Stimulated activated CD4-positive, alpha-beta T cell treated with anti-CD3 and anti-CD28 coated beads, TNF-alpha, amount 100 ng/mL, for 1 hour (primary cell): ENCODE measurements at regions not wholly inside any gene's neighbourhood (a gene's known extent, or its start where the extent isn't known, plus 50 kb on each side); places are given as distances from the start of the nearest gene placed in this dataset.
"Not testable (repeated sequence)": the region's sequence is repeated elsewhere in the genome, so short reads cannot be mapped to it uniquely, and the experiment has no call there.

Source experiments
- DNase-seq, 3 donors: peaks; one replicate each; pipeline ENCODE4 v3.0.0-alpha.2; 2020; ENCODE audit warnings: low read depth in 3 of 3, low spot score in 1 of 3

DNA sequence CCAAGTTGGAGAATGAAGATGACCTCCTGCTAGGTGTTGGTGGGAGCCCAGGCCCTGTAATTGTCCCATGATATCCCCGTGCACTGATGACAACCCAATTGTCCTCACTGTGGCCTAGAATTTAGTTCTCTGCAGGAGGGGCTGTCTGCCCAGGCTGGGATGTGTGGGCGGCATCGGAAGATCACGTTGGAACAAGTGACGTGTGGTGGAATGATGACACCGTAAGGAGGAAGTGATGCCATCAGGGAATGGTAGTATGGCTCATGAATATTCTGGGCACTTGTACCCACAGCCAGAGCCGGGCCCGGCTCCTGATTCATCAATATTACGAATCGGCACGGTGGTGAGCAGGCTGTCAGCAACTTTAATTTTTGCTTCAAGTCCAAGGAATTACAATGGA lies 111.6 kb downstream of the MIAT start:
- no peak for DNase-seq

DNA sequence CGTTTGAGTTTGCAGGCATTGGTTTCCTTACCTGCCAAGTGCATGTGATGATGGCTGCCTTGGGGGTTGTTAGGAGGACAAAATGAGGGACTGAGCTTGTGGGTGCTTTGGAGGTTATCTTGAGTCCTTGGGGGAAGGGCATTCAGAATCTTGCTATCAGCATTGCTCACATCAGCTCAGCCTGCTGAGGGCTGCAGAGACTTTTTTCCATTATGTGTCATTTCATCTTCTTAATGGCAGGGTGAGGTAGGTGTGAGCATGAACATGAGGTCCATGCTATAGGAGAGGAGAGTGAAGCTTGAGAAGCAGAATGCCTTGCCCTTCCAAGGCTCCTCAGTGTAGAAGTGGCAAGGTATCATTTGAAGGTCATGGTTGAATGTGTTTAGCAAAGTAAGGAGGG lies 112.3 kb downstream of the MIAT start:
- no peak for DNase-seq

DNA sequence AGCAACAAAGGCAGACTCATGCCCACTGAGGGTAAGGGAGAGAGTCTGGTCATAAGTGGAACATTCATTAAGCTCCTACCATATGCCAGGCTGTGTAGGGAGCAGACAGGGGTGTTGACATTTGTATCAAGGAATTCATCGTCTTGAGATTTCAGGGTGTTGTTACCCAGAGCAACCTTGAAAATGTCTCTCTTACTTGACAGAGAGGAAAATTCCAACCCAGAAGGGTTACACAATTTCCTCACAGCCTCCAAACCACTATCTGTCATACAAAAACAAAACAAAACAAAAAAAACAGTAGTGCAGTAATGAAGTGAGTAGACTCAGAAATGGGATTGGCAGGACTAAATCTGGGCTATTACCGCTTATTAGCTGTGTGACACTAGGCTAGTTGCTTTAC lies 113.2 kb downstream of the MIAT start:
- DNase-seq = no peak

DNA sequence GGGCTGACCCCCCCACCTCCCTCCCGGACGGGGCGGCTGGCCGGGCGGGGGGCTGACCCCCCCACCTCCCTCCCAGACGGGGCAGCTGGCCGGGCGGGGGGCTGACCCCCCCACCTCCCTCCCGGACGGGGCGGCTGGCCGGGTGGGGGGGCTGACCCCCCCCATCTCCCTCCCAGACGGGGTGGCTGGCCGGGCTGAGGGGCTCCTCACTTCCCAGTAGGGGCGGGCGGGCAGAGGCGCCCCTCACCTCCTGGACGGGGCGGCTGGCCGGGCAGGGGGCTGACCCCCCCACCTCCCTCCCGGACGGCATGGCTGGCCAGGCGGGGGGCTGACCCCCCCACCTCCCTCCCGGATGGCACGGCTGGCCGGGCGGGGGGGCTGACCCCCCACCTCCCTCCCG lies 115.7 kb downstream of the MIAT start:
- not testable (repeated sequence) for DNase-seq

GRCh38 chr22:26775394-26775793 lies 118.0 kb downstream of the MIAT start:
- no peak for DNase-seq

DNA sequence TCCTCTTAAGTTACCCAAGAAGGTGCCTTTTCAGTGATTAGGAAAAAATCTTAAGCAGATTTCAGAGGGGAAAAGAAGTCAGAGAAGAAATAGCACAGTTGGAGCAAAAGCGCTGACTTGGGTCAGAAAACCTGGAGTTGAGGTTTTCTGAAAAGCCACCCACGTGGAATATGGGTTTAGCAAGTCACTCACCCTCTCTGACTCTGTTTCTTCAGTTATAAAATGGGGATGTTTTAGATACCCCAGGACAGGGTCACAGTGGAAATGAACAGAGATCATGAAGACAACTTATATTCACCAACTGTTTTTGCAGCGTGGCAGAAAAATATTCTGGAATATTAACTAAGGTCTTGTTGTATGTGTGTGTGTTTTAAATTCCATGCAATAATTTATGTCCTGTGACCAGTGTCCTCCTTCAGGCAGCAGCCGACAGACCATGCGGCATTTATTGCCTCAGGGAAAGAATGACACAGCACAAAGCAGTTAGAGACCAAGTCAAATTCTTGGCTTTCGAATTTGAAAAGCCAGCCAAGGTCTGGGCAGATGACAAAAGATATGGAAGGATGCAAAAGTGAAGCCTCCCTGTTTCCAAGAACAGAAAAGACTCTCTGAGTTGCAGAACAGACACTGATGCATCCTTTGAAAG lies 119.9 kb downstream of the MIAT start:
- DNase-seq = no peak

- DNase-seq = no peak
Measured at GRCh38 chr22:26778372-26778771, 121.0 kb downstream of the MIAT start.

DNA sequence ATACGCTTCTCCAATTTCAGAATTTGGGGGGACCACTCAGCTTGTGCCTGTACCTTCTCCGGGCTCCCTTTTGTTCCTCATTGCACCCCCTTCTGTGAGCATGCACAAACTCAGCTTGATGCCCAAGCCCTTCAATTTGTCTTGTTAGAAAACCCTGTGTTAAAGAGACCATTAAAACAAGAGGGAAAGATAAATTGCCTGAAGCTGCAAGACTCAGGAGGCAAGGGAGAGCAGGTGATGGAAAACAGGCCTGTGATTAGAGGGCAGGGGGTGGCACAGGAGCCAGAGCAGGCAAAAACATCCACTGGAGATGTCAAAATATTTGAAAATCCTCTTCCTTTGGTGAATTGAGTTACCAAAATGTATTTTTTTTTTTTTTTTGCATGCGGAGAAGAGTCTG lies 121.7 kb downstream of the MIAT start:
- DNase-seq = no peak

DNA sequence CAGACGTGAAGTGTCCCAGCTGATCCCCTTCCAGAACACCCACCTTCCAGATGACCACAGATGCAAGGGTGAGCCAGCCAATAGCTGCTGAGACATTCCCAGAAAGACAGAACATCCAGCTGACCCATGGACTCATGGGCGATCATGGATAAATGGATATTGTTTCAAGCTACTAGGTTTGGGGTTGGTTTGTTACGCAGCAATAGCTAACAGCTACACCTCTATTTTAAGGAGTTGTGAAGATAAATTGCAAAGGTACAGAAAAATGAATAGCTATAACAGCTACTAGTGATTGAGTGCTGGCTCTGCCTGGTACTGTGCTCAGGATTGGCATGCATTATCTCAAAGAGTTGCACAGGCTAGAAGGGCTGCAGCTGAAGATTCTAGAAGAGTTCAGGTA lies 122.5 kb downstream of the MIAT start:
- no peak for DNase-seq

DNA sequence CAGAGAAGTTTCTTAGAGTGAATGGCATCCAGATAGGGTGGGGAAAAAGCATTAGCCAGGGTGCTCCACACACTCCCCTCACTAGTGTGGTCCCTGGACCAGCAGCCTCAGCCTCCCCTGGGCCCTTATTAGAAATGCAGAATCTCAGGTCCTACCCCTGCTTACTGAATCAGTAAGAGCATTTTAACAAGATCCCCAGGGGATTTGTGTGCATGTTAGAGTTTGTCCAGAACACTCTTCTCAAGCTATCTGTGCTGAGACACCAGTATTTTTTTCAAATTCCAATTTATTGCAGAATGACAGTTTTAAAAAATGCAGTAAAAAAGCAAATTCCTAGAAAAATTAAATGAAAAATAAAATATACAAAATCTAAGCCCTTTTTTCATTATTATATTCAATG lies 123.1 kb downstream of the MIAT start:
- DNase-seq = no peak

DNA sequence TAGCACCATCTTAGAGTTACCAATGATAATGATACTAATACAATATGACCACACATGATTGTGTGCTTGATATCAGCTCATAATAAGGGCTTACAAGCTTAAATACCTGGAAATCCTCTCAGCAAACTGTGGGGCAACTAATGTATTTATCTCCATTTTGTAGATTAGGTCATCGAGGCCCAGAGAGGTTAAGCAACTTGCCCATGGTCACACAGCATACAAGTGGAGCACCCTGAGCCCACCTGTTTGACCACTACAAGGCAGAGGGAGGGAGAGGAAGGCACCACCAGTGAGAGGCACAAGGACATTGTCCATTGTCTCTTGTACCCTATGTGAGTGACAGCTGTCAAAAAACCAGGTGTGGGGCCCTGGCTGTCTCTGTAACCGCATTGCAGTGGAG lies 123.7 kb downstream of the MIAT start:
- no peak for DNase-seq

DNA sequence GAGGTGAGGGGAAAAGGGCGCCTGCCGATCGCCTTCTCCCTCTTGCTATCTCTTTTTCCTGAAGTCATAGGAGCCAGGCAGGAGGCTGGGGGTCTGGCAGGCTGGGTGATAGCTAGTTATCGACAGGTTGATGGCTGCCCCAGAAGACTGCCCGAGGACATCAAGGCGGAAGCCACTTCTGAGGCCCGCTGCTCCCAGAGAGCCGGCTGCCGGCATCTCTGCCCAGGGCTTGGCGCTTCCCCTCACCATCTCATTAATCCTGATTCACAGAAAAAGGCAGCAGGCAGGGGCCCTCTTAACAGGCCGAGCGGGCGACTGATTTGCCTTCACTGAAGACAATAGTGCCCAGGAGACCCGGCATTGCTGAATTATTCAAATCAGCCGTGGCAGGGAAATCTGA lies 124.2 kb downstream of the MIAT start:
- DNase-seq = no peak

- no peak for DNase-seq
Measured at GRCh38 chr22:26783885-26784284, 126.5 kb downstream of the MIAT start.

DNA sequence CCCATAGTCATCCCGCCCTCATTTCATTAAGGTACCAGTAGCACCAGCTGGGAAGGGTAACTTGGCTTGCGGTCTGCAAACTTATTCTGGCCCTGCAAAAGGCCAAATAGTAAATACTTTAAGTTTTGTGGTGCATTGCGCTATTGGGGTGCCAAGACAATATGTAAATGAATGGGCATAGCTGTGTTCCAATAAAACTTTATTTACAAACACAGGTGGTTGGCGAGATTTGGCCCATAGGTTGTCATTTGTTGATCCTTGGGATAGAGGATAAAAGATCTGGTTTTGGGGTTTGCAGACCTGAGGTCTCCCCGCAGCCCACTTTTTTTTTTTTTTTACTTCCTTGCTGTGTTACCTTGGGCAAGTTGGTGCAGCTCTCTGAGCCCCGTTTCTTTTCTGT lies 127.4 kb downstream of the MIAT start:
- no peak for DNase-seq

DNA sequence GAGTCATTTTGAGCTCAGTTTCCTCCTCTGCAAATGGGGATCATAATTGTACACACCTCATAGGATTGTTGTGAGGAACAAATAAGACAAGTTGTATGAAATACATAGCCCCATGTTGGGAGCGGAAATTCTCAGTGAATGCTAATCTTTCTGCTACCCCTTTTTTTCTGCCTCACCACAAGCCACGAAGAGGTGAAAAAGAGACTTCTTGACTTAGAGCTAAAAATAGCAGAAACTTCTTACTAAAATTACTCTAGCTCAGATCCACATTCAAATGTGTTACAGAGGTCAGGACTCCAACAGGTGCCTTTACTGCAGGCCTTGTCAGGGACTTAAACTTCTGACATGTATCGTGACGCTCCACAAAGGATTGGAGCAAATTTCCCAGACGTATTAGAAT lies 128.5 kb downstream of the MIAT start:
- no peak for DNase-seq

GRCh38 chr22:26786398-26786797 lies 129.0 kb downstream of the MIAT start:
- DNase-seq = no peak

GRCh38 chr22:26789951-26790350 lies 132.6 kb downstream of the MIAT start:
- no peak for DNase-seq

- no peak for DNase-seq
Measured at GRCh38 chr22:26792522-26792921, 135.1 kb downstream of the MIAT start.

GRCh38 chr22:26796785-26797184 lies 139.4 kb downstream of the MIAT start:
- no peak for DNase-seq

DNA sequence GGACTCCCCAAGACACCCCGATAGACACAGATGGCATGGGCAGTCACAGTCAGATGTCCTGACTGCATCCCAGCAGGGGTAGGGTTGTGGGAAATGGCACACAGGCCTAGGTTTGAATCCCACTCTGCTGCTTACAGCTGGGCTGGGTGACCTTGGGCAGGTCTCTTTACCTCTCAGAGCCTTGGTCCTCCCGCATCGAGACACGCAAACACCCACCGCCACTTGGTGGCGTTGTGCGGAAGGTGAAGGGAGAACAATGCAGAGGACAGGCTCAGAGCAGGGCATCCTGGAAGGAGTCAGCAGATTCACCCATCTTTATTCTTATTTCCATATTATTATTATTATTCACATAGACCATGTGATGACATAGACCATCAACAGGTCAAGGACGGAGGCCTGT lies 140.5 kb downstream of the MIAT start:
- DNase-seq = no peak

- DNase-seq = no peak
Measured at GRCh38 chr22:26798462-26799065, 141.2 kb downstream of the MIAT start.

GRCh38 chr22:26800858-26801257 lies 143.5 kb downstream of the MIAT start:
- no peak for DNase-seq

DNA sequence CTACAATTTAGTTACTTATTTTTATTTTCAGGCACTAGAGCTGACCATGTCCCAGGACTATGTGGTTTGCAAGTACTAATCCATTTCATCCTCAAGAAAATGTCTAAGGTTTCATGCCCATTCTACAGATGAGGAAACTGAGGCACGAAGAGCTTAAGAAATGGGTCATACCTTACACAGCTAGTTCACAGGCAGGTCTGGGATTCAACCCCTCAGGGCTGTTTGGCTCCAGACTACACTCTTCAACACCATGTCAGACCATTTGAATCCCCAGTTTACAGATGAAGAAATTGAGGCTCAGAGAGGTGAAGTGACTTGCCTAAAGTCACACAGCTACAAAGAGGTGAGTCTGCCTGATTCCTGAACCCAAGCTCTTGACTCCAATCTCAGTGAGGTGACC lies 144.1 kb downstream of the MIAT start:
- no peak for DNase-seq
